ENCODE measurements at regions not wholly inside any gene's neighbourhood (a gene's known extent, or its start where the extent isn't known, plus 50 kb on each side); places are given as distances from the start of the nearest gene placed in this dataset.

- TF ChIP-seq CEBPZ (IDR thresholded peaks at IDR 0.05; ENCODE audit: low read depth, low read length) (no peak), ZBTB11 (CRISPR knock-in tag; IDR thresholded peaks at IDR 0.05) (no peak), RAD51 (IDR thresholded peaks at IDR 0.05) (no peak), TBL1XR1 (IDR thresholded peaks at IDR 0.05; ENCODE audit: low read depth, low read length) (no peak), GATAD2B (conservative IDR thresholded peaks at IDR 0.05; ENCODE audit: low read depth) (no peak)
Measured at GRCh38 chr3:110969229-110970211, 102.1 kb upstream of the NECTIN3 start (continued).

Data from GM12878 (cell line).